Cardiac muscle cell (in vitro differentiated cells and primary cell): ENCODE measurements at regions not wholly inside any gene's neighbourhood (a gene's known extent, or its start where the extent isn't known, plus 50 kb on each side); places are given as distances from the start of the nearest gene placed in this dataset.
"Not testable (repeated sequence)": the region's sequence is repeated elsewhere in the genome, so short reads cannot be mapped to it uniquely, and the experiment has no call there.

Experiments used
- DNase-seq, 2 donors: peaks; one replicate each; pipeline versions ENCODE4 v3.0.0 to v3.0.0-alpha.2; 2010 to 2017; ENCODE audit warnings: low read depth in 1 of 2, low spot score in 1 of 2
- H3K27ac ChIP-seq: fragments of 200-600 bp; sonication (generic); 2 replicates; pipeline ENCODE4 v1.5.1; 2016
- H3K27me3 ChIP-seq: fragments of 200-600 bp; sonication (generic); 2 replicates; pipeline ENCODE4 v1.6.0; 2016; ENCODE audit warnings: control low read depth
- H3K36me3 ChIP-seq: fragments of 200-600 bp; sonication (generic); 2 replicates; pipeline ENCODE4 v1.5.1; 2016; ENCODE audit warnings: control low read depth
- H3K4me1 ChIP-seq: fragments of 200-600 bp; sonication (generic); 2 replicates; pipeline ENCODE4 v1.8.1; 2017; ENCODE audit warnings: low read depth, mild to moderate bottlenecking, mixed run types
- H3K4me3 ChIP-seq: fragments of 200-600 bp; sonication (generic); 2 replicates; pipeline ENCODE4 v1.5.1; 2016; ENCODE audit warnings: mild to moderate bottlenecking
- H3K9me3 ChIP-seq: fragments of 200-600 bp; sonication (generic); 2 replicates; pipeline ENCODE4 v1.5.1; 2017; ENCODE audit warnings: low read depth, mild to moderate bottlenecking, control low read depth
- TF ChIP-seq, protein P1 (sequence below): IDR thresholded peaks from 2 replicates; pipeline ENCODE4 v1.5.1; 2012; ENCODE audit warnings: low read depth, mild to moderate bottlenecking, low read length

DNA sequence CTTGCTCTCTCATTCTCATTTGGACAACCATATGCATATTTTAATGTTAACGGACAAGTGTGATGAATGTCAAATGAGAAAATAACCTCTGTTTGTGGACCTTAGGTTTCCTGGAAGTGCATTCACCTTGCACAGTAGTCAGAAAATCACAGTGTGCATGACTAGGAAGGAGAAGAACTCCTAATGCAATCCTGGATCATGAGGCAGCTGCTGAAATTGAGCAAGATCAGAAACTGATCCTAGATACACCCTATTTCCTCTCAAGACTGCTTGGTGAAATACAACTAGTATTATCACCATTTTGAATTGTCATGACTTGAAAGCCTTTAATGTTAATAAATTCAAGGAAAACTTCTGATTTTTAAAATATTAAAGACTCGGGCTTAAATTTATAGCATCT is 1148.9 kb downstream of the STIM2 start:
- no peaks in the 10 kb centered on the region for H3K27me3 ChIP-seq
- H3K4me1 ChIP-seq, result no peaks in the 10 kb centered on the region
- H3K4me3 ChIP-seq, result no peak overlapping the region
- DNase-seq, result no peak
- H3K36me3 ChIP-seq, result no peaks in the 10 kb centered on the region
- TF ChIP-seq, protein P1, sequence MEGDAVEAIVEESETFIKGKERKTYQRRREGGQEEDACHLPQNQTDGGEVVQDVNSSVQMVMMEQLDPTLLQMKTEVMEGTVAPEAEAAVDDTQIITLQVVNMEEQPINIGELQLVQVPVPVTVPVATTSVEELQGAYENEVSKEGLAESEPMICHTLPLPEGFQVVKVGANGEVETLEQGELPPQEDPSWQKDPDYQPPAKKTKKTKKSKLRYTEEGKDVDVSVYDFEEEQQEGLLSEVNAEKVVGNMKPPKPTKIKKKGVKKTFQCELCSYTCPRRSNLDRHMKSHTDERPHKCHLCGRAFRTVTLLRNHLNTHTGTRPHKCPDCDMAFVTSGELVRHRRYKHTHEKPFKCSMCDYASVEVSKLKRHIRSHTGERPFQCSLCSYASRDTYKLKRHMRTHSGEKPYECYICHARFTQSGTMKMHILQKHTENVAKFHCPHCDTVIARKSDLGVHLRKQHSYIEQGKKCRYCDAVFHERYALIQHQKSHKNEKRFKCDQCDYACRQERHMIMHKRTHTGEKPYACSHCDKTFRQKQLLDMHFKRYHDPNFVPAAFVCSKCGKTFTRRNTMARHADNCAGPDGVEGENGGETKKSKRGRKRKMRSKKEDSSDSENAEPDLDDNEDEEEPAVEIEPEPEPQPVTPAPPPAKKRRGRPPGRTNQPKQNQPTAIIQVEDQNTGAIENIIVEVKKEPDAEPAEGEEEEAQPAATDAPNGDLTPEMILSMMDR, result no peak
- H3K9me3 ChIP-seq, result no peaks in the 10 kb centered on the region
- no peak overlapping the region for H3K27ac ChIP-seq

DNA sequence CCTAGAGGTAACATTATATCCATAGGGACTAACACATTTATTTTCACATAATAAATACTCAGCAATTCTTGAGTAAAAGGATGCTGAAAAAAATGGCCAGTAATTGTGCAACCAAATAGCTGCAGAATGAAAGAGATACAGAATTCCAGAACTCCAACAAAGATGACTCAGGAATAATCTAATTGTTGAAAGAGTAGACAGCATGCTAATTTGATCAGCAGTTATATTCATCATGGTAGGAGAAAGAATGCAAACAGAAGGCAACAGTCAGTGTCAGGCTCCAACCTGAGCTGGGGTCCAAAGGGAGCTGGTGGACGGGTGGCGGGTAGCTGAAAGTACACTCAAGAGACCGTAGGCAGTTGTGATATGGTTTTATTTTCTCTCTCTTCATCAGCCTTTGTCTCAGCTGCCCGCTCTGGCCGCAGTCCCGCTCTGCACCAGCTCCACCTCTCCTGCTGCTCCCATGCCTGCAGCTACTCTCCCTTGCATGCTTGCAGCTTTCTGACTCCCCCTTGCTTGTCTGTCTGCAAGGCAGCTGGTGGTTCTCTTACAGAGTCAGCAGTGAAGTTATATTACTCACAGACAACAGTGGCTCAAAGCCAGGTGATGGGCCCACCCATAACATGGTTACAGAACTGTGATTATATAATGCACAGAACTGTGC is 1150.1 kb downstream of the STIM2 start:
- TF ChIP-seq, protein P1, result no peak
- H3K36me3 ChIP-seq, result no peaks in the 10 kb centered on the region

DNA sequence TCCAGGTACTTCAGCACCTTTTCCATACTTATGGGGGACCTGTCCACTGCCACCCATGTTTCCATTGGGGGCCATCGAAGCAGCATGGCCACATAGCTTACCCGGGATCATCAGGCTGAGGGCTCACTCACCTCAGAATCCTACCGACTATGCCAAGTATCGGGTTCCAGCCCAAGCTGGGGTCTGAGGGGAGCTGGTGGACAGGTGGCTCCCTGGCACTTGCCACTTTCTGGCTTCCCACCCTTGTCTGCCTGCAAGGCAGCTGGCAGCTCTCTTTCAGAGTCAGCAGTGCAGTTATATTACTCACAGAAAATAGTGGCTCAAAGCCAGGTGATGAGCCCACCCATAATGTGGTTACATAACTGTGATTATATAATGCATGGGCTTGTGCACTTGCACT is 1153.8 kb downstream of the STIM2 start:
- Histone ChIP-seq H3K36me3 (no peaks in the 10 kb centered on the region), H3K27ac (no peak overlapping the region), H3K4me1 (no peaks in the 10 kb centered on the region), H3K27me3 (no peaks in the 10 kb centered on the region), H3K4me3 (no peak overlapping the region), H3K9me3 (no peaks in the 10 kb centered on the region)
- TF ChIP-seq, protein P1, result no peak
- no peak for DNase-seq

More for the DNA sequence above, 1150.1 kb downstream of the STIM2 start:
- Histone ChIP-seq H3K9me3 (no peaks in the 10 kb centered on the region), H3K4me1 (no peaks in the 10 kb centered on the region), H3K27ac (no peak overlapping the region), H3K4me3 (no peak overlapping the region), H3K27me3 (no peaks in the 10 kb centered on the region)
- peak in 1 of 2 donors; percentile 9 for DNase-seq

DNA sequence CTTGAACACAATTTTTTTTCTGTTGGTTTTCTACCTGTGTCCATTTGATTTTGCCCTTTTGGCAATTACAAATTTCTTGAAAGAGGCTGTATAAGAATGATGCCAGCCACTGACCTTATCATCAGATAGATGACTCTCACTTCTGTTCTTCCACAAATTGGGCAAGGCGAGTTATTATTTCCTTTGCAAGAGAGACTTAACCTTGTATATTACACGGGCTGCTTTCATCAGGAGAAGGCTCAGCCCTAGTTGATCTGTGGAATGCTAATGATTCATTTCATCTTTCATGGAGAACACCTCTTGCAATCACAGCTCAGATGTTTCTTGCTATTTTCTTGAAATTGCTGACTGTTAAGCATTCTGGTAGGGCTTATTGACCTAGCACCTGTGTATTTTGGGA is 1155.4 kb downstream of the STIM2 start:
- TF ChIP-seq, protein P1, result no peak
- H3K9me3 ChIP-seq, result no peaks in the 10 kb centered on the region
- no peaks in the 10 kb centered on the region for H3K4me1 ChIP-seq
- no peaks in the 10 kb centered on the region for H3K27me3 ChIP-seq
- H3K36me3 ChIP-seq, result no peaks in the 10 kb centered on the region
- H3K4me3 ChIP-seq, result no peak overlapping the region
- DNase-seq, result no peak
- no peak overlapping the region for H3K27ac ChIP-seq

DNA sequence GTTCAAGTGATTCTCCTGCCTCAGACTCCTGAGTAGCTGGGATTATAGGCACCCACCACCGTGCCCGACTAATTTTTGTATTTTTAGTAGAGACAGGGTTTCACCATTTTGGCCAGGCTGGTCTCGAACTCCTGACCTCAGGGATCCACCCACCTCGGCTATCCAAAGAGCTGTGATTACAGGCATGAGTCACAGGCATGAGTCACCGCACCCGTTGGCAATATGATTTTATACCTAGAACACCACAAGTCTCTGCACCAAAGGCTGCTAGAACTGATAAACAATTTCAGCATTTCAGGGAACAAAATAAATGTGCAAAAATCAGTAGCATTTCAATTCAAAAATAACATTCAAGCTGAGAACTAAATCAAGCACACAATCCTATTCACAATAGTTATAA is 1177.6 kb downstream of the STIM2 start:
- not testable (repeated sequence) for H3K9me3 ChIP-seq, H3K27ac ChIP-seq, H3K36me3 ChIP-seq, H3K27me3 ChIP-seq, H3K4me1 ChIP-seq, H3K4me3 ChIP-seq
- DNase-seq, result peak in 1 of 2 donors; percentile 20

DNA sequence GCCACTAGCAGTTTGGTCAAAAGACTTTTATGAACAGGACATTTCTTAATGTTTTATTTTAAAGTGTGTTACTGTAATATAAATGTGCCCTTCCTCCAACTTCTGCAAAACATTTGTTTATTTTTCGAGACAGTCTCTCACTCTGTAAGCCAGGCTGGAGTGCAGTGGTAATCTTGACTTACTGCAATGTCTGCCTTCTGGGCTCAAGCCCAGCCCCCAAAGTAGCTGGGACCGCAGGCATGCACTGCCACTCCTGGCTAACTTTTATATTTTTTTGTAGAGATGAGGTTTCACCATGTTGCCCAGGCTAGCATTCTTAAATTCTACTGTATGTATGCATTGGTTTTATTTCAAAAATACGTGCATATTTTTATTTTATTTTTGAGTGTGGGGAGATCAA is 1201.9 kb downstream of the STIM2 start:
- H3K4me1 ChIP-seq, result peaks cover 5% of the 10 kb centered on the region
- no peak for DNase-seq
- no peaks in the 10 kb centered on the region for H3K9me3 ChIP-seq
- H3K27me3 ChIP-seq, result no peaks in the 10 kb centered on the region
- H3K36me3 ChIP-seq, result no peaks in the 10 kb centered on the region
- H3K4me3 ChIP-seq, result no peak overlapping the region
- no peak overlapping the region for H3K27ac ChIP-seq
- TF ChIP-seq, protein P1, result no peak
